Sigmoid colon (tissue), 4 donors: ENCODE measurements at regions not wholly inside any gene's neighbourhood (a gene's known extent, or its start where the extent isn't known, plus 50 kb on each side); places are given as distances from the start of the nearest gene placed in this dataset.

Experiments used
- EP300 ChIP-seq, 4 donors: sonication (generic); formaldehyde crosslinking; IDR thresholded peaks; one replicate each; pipeline ENCODE4 v1.6.1; 2017; ENCODE audit warnings: antibody characterized with exemption in 4 of 4
- POLR2A ChIP-seq, 2 donors: fragments of 450-650 bp; IDR thresholded peaks; one replicate each; pipeline ENCODE4 v1.6.1; 2016; ENCODE audit warnings: antibody characterized with exemption in 2 of 2, mild to moderate bottlenecking in 2 of 2, moderate library complexity in 2 of 2
- POLR2AphosphoS5 ChIP-seq, 4 donors: sonication (generic); formaldehyde crosslinking; IDR thresholded peaks; one replicate each; pipeline ENCODE4 v1.6.1; 2017; ENCODE audit warnings: antibody characterized with exemption in 4 of 4
- TF ChIP-seq, protein P1 (sequence below), 4 experiments: fragments of 450-650 bp in 3 of 4; fragments of 200-600 bp in 1 of 4; IDR thresholded peaks; one replicate each; pipeline ENCODE4 v1.5.1; 2016 to 2019; ENCODE audit warnings: antibody characterized with exemption in 4 of 4, mild to moderate bottlenecking in 3 of 4, moderate library complexity in 2 of 4

GRCh38 chr2:188875104-188875503 is 99.1 kb upstream of the COL3A1 start:
- TF ChIP-seq, protein P1, sequence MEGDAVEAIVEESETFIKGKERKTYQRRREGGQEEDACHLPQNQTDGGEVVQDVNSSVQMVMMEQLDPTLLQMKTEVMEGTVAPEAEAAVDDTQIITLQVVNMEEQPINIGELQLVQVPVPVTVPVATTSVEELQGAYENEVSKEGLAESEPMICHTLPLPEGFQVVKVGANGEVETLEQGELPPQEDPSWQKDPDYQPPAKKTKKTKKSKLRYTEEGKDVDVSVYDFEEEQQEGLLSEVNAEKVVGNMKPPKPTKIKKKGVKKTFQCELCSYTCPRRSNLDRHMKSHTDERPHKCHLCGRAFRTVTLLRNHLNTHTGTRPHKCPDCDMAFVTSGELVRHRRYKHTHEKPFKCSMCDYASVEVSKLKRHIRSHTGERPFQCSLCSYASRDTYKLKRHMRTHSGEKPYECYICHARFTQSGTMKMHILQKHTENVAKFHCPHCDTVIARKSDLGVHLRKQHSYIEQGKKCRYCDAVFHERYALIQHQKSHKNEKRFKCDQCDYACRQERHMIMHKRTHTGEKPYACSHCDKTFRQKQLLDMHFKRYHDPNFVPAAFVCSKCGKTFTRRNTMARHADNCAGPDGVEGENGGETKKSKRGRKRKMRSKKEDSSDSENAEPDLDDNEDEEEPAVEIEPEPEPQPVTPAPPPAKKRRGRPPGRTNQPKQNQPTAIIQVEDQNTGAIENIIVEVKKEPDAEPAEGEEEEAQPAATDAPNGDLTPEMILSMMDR (IDR thresholded peaks at IDR 0.05): no peak
- TF ChIP-seq POLR2A (IDR thresholded peaks at IDR 0.05) (no peak), POLR2AphosphoS5 (IDR thresholded peaks at IDR 0.05) (no peak), EP300 (IDR thresholded peaks at IDR 0.05) (no peak)
